HG03108 (cell line): ENCODE measurements at regions not wholly inside any gene's neighbourhood (a gene's known extent, or its start where the extent isn't known, plus 50 kb on each side); places are given as distances from the start of the nearest gene placed in this dataset.

Source experiments
- ATAC-seq: cut with Tn5 transposase; IDR thresholded peaks from one replicate; pipeline ENCODE4 v1.9.1; 2021; ENCODE audit warnings: moderate library complexity; ENCODE audit not compliant: unreplicated experiment

DNA sequence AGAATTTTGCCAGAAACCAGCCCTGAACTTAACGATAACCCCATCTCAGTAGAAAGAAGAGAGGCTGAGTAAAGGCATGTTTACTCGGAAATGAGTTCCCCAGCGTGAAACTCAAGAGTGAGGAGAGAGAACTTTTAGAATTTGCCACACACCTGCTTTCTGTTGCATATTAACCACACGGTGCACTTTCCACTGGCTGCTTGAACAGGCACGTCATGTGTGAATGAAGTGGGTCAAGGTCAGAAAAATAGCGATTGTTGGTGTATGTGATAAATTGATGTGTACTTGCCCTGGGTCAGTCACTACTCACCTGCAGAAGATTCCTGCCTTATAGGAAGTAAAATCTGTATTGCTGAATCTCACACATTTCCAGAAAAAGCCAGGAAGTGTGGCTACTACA, 395.7 kb downstream of the TRIML1 start:
- ATAC-seq, result no peak

DNA sequence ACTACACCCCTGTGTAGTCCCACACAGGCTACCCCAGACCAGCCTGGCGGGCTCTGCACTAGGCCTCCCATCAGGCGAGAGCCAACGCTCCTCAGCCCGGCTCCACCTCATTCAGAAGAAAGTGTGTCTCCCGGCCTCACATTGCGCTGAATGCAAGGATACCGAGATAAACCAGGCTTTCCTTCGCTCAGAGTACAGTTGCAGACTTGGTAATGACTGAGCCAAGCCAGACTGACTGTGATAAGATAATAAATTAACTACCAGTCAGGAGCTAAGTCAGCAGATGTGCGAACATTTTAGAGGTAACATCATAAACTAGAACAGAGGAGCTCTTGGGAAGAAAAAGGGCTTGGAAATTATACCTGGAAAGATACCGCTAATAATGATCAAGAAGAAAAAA, 397.6 kb downstream of the TRIML1 start:
- ATAC-seq, result no peak

DNA sequence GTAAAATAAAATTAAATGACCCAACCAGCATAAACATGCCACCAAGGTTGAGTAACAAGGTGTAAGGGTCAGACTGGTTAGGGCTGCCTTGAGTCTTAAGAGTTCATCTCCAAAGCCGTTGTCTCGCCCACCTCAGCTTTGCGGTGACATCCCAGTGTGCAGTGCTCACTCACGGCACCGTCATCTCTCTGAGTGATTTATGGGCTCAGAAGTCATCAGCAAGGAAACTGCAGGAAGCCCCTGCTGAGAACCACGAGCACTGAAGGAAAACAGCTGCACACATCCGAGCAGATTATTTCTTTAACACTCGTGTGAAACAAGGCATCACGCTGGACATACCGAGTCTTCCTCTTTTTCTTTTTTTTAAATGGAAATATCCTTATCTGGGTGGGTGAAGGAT, 411.1 kb downstream of the TRIML1 start:
- ATAC-seq, result no peak

DNA sequence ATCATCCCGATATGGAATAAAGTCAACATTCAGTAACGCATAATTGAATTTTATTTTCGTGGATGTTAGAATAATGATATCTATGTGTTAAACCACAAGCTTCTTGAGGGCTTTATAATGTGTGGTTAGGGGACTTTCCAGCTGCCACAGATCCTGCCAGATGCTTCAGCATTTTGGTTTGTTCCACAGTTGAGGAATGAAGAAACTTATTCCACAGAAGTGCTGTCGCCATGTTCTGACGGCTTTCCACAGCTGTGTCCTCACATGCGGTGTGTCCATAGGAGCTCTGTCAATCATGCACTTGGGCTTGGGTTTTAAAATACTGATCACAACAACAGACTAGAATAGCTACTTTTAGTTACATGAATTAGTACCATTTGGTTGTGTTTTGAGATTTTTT, 411.9 kb downstream of the TRIML1 start:
- ATAC-seq, result no peak

DNA sequence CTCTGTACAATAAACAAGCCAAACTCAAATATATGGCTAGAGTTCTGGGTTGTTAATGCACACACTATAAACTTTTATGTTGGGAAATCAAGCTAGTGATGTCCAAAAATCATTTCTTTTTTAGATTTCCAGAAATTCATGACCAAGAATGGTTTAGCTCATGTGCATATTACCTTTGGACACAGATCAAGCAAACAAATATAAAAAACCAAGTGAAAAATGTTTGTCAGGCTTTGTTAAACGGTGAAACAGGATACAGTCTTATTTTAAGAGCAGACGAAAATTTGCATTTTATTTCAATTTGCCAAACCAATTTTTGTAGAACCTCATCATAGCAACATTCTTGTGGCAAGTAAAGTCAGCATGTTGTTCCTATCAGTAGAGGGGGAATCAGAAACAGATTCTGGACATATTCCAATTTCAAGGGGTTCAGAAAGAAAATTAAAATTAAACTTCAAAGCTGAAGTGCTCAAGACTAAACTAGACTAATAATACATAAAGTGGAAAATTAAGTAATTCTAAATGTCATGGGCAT, 413.6 kb downstream of the TRIML1 start:
- ATAC-seq, result no peak

DNA sequence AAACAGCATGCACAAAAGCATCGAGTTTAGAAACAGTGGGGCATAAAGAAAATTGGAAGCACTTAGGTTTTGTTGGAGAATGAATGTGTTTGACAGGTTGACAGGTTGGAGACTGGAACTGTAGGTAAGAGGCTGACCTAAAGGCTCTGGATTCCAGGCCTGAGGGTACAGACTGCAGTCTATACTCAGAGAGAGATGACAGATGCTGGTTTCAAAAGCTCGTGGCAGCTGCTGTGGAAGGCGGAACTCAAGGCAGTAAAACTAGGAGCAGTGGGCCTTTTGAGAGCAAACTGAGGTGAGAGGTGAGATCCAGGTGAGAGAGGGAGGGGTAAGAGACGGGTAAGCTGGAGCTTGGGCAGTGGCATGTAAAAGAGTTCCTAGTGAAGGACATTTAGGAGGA, 415.2 kb downstream of the TRIML1 start:
- ATAC-seq, result no peak

DNA sequence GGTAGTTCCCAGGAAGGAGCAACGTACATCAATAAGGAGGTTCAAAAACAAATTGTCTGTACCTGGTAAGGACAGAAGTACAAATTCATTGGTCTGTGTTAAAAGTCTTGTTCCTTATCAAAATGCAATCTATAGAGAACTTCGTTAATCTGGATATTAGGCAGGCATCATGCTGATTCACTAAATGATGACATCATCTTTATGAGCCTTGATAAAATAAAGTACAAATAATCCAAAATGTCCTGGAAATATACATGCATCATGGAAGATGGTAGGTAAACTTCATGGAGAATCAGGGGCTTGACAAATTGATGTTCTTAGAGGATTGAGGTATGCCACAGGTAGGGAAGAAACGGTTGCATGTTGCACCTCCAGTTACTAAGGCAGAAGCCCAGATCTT, 433.9 kb downstream of the TRIML1 start:
- ATAC-seq, result no peak

DNA sequence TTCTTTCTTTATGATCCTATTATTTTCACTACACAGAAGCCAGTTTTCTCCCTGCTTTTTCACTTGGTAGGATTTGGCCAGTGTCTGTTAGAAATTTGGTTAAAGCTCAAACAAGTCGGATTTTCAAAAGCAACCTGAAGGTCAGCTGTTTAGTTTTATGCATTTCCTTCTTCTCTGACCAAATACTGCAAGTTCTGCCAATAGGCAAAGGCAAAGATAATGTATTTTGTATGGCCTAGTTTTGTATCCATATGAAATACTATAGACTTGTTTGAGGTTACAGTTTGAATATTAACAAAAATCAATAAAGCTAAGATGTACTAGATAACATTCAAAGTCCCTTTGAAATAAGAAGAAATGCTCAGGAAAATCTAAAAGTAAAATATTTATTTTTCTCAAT, 439.4 kb downstream of the TRIML1 start:
- ATAC-seq, result no peak

DNA sequence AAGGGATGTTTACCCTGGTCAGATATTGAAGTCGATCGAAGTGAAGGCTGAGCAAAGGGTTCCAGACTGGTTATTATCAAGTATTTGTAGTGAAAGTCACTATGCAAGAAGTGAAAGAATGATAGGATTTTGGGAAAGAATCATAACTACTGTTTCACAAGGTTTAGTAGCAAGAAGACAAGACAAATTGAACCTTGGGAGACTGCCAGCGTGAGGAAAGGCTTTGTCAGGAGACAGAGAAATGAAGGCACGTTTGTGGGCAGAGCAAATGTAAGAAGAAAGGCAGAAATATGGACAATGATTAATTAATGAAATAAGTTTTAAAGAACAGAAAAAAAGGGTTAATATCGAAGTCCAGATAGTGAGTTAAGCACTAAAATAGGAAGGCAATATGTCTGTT, 456.8 kb downstream of the TRIML1 start:
- ATAC-seq, result no peak

DNA sequence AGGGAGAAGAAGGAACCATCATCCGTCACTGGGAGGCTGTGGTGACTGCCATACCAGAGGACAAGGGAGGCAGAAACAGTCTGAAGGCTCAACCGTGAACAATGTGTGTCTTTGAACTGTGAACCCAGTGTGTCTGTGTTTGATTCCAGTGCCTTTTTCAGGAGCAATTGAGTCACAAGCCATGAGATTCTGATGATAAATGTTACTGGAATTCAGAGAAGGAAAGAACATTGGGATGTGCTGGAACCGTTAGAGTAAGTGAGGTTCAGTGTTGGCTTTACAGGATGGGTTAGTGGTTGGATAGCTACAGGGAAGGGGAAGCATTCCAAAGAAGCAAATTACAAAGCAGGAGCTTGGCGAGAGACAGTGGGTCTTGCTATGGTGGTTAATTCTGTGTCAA, 464.4 kb downstream of the TRIML1 start:
- ATAC-seq, result no peak

DNA sequence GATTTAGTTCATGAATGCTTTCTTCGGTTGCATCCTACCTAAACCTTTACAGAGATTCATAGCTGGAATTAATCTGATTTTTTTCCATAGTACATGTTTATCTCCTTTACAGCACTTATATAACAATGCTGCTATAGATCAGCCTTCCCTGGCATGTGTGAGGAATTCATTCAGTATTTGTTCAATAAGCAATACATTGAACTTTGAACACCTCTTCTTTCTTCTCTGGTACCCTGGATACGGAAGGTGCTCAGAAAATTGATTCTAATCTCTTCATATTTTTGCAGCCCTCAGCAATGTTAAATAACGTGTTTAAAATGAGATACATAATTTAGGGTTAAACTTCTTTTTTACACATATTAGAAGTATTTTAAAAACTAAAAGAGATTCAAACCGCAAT, 467.4 kb downstream of the TRIML1 start:
- ATAC-seq, result no peak

DNA sequence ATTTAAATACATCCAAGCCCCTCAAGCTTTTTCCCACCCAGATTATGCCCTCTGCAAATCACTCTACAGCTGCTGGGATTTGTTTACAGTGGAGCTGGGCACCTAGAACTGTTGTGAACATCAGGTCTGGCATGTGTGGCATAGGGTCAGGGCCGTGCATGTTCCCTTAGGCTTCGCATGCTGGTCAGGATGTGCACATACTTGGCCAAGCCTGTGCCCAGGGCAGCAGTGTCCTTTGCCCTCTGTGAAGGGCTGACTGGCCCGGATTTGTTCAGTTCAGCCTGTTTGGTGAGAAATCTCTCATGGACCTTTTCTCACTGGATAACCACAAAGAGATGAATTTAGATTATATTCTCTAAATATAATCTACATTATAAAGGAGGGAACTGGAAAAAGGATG, 471.9 kb downstream of the TRIML1 start:
- ATAC-seq, result no peak

DNA sequence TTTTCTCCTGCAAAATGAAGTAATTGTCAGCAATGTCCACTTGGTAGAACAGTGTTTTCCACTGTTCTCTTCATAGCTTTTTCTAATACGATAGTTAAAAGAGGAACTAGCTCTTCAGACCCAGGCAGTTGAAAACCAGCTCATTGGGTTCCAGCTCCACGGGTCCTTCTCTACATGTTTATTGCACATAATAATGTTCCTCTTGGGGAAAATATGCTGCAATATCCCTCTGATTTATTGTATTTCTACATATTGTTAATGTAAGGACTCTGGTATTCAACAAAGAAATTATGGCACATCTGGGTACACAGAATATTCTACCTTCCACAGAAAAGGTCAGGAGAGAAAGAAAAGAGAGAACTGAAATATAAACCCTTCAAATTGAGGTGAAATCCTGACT, 473.4 kb downstream of the TRIML1 start:
- no peak for ATAC-seq

DNA sequence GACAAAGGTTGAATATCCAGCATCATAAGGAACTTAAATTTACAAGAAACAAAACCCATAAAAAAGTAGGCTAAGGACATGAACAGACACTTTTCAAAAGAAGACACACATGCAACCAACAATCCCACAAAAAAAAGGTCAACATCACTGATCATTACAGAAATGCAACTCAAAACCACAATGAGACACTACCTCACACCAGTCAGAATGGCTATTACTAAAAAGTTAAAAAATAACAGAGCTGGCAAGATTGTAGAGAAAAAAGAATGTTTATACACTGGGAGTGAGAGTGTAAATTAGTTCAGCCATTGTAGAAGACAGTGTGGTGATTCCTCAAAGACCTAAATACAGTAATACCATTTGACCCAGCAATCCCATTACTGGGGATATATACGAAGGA, 474.7 kb downstream of the TRIML1 start:
- ATAC-seq, result no peak

DNA sequence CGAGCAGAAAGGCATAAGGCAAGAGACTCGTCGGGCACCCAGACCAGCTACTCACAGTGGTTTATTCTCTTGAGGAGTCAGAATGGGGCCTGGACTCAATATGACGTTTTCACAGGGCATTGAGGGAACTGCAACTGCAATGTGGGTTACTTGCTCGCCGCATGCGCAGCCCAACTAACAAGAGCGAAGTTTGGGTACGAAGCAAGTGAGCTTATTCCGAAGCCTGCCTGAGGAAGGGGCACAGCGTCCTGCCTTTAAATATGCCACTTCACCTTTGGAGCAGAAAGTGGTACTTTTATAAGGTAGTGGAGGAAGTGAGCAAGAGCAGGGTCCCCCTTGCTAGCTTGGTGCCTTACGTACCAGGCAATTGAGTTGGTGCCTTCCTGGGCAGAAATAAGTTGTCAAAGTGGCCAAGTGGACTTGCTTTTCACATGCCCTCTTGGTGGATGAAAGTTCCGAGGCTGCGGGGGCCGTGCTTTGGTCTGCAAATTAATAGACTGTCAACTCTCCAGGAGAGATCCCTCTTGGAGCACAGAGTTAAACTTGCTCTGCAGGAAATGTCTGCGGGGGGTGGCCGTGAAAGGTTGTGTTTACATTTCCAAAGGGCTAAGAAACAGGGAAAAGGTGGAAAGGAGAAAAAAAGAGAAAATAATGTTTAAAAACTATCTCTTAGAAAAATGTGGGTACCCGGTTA, 480.4 kb downstream of the TRIML1 start:
- ATAC-seq, result no peak

DNA sequence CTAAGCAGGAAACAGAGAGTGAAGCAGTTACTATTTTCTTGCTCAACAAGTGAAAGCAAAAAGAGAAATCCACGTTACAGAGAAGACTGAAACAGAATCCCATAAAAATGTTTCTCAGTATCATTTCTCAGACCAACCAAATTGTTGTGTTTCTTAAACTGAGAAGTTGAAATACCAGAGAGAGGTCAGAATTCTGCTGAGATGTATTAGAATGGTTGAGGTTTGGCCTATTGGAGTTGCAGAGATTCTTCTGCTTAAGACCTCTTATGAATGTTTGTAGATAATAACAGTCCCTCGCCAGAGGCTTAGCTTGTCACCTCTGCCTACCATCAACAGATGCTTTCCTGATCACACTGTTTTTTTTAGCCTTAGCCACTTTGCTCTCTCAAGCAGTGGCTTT, 481.4 kb downstream of the TRIML1 start:
- no peak for ATAC-seq

DNA sequence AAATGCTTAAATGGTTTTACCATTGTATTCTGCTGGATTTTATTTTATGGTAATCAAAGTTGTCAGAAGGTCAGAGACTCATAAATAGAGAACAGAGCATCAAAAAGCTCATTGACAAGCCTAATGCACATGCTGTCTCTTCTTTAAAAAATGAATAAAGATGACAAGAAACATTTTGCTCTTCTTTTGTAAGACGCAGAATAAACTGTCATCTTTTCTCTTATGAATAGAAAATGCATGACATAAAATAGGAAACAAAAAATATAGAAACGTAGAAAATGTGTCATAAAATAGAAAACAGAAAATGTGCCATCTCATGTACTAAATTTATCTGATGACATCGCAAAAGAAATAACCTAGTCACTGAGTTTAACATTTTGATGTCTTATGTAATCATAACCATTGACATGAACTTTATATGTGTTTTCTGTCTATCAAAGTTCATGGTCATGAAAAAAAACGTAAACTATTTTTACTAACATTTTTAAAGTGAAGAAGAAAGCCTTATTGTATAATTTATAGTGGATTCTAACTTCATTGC, 484.1 kb downstream of the TRIML1 start:
- ATAC-seq, result no peak

DNA sequence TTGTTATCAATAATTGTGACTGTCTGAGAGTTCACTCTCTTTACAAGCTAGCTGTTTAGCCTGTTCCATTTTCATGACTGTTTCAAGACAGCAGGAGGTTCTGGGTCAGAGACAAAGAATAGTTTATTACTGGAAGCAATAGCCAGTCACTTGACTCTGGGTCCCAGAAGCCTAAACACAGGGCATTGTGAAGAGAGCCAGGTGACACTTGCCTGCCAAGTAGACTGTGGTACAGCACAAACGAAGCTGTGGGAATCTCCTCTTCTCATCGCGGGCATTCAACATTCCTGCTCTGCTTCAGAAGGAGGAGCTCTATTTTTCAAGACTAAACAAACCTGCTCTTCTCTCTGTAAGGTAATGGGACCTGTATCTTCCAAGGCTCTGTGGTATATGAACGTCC, 485.1 kb downstream of the TRIML1 start:
- no peak for ATAC-seq

DNA sequence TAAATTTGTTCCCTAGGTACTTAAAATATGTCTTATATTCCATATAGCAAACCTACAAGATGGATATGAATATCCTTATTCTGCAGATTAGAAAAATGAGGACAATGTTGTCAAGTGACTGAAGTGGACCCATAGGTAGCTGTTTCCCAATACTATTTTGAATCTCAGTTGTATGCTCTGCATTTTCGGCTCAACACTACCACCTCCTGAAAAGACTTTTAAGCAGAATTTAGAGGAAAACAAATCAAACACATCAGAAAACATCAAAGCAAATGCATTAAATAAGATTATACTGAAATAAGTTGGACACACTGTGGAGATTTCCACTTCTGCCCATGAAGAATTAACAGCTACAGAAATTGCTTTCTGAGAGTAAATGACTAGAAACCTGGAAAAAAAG, 488.7 kb downstream of the TRIML1 start:
- ATAC-seq, result no peak

DNA sequence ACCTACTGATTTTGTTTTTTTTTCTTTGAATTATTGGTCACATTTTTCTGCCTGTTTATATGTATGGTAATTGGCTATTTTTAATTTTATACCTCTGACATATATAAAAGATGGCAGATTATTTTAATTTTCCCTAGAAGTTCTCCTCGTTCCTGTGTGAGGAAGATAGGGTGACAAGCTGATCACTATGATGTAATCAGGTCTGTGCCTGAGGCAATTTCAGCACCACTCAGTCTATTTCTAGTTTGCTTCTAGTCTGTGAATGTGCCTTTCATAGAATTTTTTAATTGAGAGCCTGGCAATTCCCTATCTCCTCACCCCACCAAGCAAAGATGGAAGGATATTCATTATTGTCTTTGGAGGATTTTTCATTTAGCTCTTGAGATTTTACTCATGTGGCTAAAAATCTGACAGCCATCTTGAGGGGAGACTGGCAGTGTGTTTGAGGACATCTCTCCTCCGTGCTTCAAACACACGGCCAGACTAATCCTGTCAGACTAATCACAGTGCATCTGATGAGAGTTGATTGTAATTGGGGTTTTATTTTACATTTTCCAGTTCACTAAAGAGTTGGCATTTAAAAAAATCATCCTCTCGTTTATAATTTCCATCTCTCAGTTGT, 500.3 kb downstream of the TRIML1 start:
- no peak for ATAC-seq

DNA sequence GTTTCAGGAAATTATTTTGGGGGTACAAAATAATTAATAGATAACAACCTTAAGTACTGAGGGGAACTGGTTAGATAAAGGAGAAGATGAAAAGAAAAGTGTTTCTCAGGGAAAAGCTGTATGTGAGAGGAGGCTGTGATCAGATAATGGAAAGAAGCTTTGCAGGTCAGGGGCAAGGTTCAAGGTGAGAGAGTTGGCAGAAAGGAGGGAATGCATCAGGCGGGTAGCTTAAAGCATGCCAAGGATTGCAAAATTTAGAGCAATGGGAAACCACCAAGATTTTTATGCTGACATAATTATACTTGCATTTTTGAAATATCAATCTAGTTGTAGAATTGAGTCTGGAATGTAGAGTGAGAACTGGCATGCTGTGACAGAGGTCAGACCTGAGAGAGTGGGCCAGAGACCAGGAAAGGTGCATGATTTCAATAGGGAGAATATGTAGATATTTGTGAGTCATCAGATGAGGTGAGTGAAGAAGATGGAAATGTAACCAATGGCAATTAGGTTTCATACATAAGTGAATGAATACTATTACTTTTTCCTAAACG, 508.7 kb downstream of the TRIML1 start:
- ATAC-seq, result no peak

DNA sequence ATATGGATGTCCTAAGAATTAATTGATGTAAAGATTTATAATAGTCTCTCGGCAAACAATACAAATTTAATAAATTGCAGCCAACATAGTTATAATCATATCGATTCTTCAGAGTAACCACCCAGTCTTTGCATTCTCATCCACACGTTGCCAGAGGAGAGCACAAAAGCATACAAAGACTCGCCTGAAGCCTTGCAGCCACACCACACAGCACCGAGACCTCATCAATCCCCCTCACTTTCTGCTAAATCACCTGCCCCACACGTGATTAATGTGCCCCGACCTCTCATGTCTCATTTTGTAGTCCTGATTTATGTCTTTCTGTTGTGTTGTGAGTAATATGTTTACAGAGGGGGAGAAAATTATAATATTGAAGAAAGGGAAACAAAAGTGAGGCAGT, 510.4 kb downstream of the TRIML1 start:
- no peak for ATAC-seq
